Gastroesophageal sphincter (tissue), 4 donors: ENCODE measurements at regions not wholly inside any gene's neighbourhood (a gene's known extent, or its start where the extent isn't known, plus 50 kb on each side); places are given as distances from the start of the nearest gene placed in this dataset.

Experiments used
- ATAC-seq: fragments of 150-250 bp; one replicate; pipeline ENCODE4 v1.9.1; 2016; ENCODE audit warnings: mild to moderate bottlenecking, moderate library complexity
- H3K27ac ChIP-seq, 4 donors: fragments of 200-600 bp; sonication (generic) in 3 of 4; 1 replicate in 3 of 4; 2 replicates in 1 of 4; pipeline ENCODE4 v1.5.1; 2016 to 2019
- H3K27me3 ChIP-seq: fragments of 200-600 bp; sonication (generic); one replicate; pipeline ENCODE4 v1.5.1; 2019
- H3K36me3 ChIP-seq, 2 donors: fragments of 200-600 bp; sonication (generic); one replicate each; pipeline ENCODE4 v1.5.1; 2019; ENCODE audit warnings: control low read depth in 1 of 2
- H3K4me1 ChIP-seq, 3 donors: fragments of 200-600 bp; sonication (generic); 1 replicate in 2 of 3; 2 replicates in 1 of 3; pipeline ENCODE4 v1.5.1; 2016 to 2019; ENCODE audit warnings: control low read depth in 2 of 3
- H3K4me3 ChIP-seq, 2 donors: fragments of 200-600 bp; sonication (generic); one replicate each; pipeline ENCODE4 v1.5.1; 2019; ENCODE audit warnings: mild to moderate bottlenecking in 1 of 2, moderate library complexity in 1 of 2
- H3K9me3 ChIP-seq, 3 donors: fragments of 200-600 bp; sonication (generic); one replicate each; pipeline ENCODE4 v1.5.1; 2017 to 2019; ENCODE audit warnings: control low read depth in 2 of 3
- EP300 ChIP-seq: sonication (generic); formaldehyde crosslinking; IDR thresholded peaks from one replicate; pipeline ENCODE4 v1.6.1; 2017; ENCODE audit warnings: antibody characterized with exemption, mild to moderate bottlenecking
- POLR2A ChIP-seq, 2 donors: fragments of 450-650 bp; IDR thresholded peaks; one replicate each; pipeline ENCODE4 v1.6.1; 2017; ENCODE audit warnings: antibody characterized with exemption in 2 of 2, mild to moderate bottlenecking in 2 of 2, moderate library complexity in 1 of 2
- POLR2AphosphoS5 ChIP-seq: sonication (generic); formaldehyde crosslinking; IDR thresholded peaks from one replicate; pipeline ENCODE4 v1.6.1; 2017; ENCODE audit warnings: antibody characterized with exemption
- WGBS, 2 donors: methylation state at CpG; one replicate each; pipeline ENCODE4 v1.1.5; 2018; ENCODE audit warnings: low coverage in 1 of 2; 5-methylcytosine and 5-hydroxymethylcytosine counted together
- TF ChIP-seq, protein P1 (sequence below), 4 experiments: fragments of 200-600 bp in 2 of 4; fragments of 450-650 bp in 2 of 4; sonication (generic) in 1 of 4; IDR thresholded peaks; one replicate each; pipeline ENCODE4 v1.5.1; 2017 to 2019; ENCODE audit warnings: antibody characterized with exemption in 4 of 4, mild to moderate bottlenecking in 2 of 4, moderate library complexity in 2 of 4

DNA sequence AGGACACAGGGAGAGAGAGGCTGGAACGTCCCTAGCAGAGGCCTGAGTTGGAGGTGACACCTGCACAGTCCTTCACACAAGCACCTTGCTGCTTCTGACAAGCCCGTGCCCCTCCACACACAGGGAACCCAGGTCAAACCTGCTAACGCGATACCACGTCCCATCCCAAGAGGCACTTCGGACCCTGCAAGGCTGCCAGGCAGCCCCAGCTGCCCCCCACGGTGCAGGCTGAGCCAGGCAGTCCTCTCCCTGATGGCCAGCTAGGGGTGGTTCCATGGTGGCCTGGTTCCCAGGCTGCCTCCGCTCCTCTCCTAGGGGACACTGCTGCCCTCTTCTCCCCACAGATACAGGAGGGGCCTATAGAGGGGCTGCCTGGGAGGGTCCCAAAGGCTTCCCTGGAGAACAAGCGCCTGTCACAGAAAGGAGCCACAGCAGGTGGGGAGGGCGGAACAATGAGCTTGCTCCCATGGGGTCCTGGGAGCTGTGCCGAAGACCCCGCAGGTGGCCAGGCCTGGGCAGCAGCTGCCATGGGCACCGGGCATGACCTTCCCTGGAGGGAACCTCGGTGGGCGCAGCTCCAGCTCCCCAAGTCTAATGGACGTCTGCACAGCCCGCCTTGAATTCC lies 434.2 kb upstream of the MYT1L start:
- no peak for ATAC-seq
- Histone ChIP-seq H3K27ac (no peak overlapping the region), H3K9me3 (peaks cover 0 to 11% (median 0%) of the 10 kb centered on the region in 3 donors), H3K4me3 (no peak overlapping the region), H3K4me1 (peaks cover 0 to 36% (median 8%) of the 10 kb centered on the region in 3 donors), H3K27me3 (no peaks in the 10 kb centered on the region), H3K36me3 (no peaks in the 10 kb centered on the region)
- WGBS, 2 donors = 50% methylated on average over 2 of the region's 17 CpGs; no CpG with 5 or more reads in 1 of the 2 donors
- TF ChIP-seq EP300 = no peak

DNA sequence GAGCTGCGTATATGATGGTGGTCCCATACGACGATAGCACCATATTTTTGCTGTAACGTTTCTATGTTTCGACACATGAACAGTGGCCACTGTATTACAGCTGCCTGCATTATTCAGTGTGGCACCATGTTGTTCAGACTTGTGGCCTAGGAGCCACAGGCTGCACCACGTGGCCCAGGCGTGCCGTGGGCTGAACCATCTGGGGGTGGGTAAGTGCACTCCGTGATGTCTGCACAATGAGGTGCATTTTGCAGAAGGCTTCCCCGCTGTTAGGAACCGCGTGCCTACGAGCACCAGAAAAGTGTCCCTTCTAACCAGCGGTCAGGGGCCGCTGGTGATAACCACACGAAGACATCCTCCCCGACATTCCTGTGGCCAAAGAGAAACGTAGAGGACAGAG lies 433.7 kb upstream of the MYT1L start:
- peaks cover 0 to 31% (median 5%) of the 10 kb centered on the region in 3 donors for H3K4me1 ChIP-seq
- H3K36me3 ChIP-seq = no peaks in the 10 kb centered on the region
- no peaks in the 10 kb centered on the region for H3K27me3 ChIP-seq
- peaks cover 0 to 13% (median 0%) of the 10 kb centered on the region in 3 donors for H3K9me3 ChIP-seq
- no peak overlapping the region for H3K4me3 ChIP-seq
- no peak for ATAC-seq
- no peak overlapping the region for H3K27ac ChIP-seq
- TF ChIP-seq, protein P1, sequence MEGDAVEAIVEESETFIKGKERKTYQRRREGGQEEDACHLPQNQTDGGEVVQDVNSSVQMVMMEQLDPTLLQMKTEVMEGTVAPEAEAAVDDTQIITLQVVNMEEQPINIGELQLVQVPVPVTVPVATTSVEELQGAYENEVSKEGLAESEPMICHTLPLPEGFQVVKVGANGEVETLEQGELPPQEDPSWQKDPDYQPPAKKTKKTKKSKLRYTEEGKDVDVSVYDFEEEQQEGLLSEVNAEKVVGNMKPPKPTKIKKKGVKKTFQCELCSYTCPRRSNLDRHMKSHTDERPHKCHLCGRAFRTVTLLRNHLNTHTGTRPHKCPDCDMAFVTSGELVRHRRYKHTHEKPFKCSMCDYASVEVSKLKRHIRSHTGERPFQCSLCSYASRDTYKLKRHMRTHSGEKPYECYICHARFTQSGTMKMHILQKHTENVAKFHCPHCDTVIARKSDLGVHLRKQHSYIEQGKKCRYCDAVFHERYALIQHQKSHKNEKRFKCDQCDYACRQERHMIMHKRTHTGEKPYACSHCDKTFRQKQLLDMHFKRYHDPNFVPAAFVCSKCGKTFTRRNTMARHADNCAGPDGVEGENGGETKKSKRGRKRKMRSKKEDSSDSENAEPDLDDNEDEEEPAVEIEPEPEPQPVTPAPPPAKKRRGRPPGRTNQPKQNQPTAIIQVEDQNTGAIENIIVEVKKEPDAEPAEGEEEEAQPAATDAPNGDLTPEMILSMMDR (IDR thresholded peaks at IDR 0.05) = no peak
- TF ChIP-seq POLR2AphosphoS5 = no peak
- no peak for TF ChIP-seq POLR2A (IDR thresholded peaks at IDR 0.05)
- TF ChIP-seq EP300 = no peak
- WGBS, 2 donors = 87 to 92% methylated on average over 9 to 17 of the region's 18 CpGs

DNA sequence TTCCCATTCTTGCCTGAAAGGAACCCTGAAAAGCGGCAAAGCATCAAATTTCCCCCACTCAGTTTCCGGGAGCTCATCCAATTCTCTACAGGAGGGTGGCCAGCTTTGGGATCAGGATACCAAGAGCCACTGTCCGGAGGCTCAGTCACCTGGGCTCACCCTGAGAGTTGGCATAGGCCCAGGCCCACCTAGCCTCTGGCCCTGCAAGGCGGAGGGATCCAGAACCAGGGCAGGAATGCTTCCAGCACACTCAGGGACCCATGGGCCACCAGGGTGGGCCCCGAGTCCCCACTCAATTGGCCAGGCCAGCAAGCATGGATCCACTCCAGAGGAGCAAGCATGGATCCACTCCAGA lies 432.9 kb upstream of the MYT1L start:
- Histone ChIP-seq H3K4me3 (no peak overlapping the region), H3K36me3 (no peaks in the 10 kb centered on the region), H3K27ac (no peak overlapping the region), H3K4me1 (peaks cover 0 to 23% (median 0%) of the 10 kb centered on the region in 3 donors), H3K9me3 (peaks cover 0 to 13% (median 0%) of the 10 kb centered on the region in 3 donors), H3K27me3 (no peaks in the 10 kb centered on the region)
- TF ChIP-seq EP300 = no peak
- TF ChIP-seq, protein P1 (IDR thresholded peaks at IDR 0.05) = no peak
- TF ChIP-seq POLR2AphosphoS5 = no peak
- no peak for TF ChIP-seq POLR2A (IDR thresholded peaks at IDR 0.05)
- ATAC-seq = no peak
- WGBS, 2 donors = 20 to 40% methylated on average over 1 to 2 of the region's 5 CpGs

DNA sequence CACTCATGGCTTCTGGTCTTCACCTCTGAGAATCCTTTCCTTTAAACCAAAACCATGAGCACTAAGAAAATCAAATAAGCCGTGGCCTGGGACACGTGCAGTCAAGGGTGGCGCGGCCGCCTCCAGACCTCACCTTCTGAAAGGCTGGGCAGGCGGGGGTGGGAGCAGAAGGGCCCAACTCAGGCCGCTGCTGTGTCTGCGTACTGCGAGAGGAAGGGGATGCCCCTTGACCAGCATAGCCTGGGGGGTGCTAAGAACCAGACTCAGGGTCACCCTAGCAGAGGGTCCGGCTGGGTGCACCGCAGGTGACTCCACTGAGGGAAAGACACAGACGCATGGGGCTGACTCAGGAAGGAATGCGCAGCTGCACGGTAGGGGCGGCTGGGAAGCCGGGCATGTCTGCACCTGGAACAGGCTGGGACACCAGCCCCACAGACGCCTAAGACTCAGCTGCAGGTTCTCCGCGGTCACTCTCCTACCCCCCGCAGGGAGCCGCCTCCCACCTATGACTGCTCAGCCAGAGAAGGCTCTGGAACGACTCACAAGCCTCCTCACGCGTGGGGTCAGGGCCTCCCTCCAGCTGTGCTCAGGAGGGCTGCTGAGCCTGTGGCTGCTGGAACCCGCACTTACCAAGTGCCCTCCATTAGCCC lies 432.4 kb upstream of the MYT1L start:
- WGBS, 2 donors = 72% methylated on average over 11 of the region's 25 CpGs; no CpG with 5 or more reads in 1 of the 2 donors
- no peak overlapping the region for H3K4me3 ChIP-seq
- H3K27ac ChIP-seq = no peak overlapping the region
- no peaks in the 10 kb centered on the region for H3K27me3 ChIP-seq
- no peak for ATAC-seq
- H3K9me3 ChIP-seq = peaks cover 0 to 13% (median 0%) of the 10 kb centered on the region in 3 donors
- TF ChIP-seq POLR2AphosphoS5 = no peak
- TF ChIP-seq, protein P1 (IDR thresholded peaks at IDR 0.05) = no peak
- TF ChIP-seq EP300 = no peak
- TF ChIP-seq POLR2A (IDR thresholded peaks at IDR 0.05) = no peak
- H3K4me1 ChIP-seq = peaks cover 0 to 23% (median 0%) of the 10 kb centered on the region in 3 donors
- no peaks in the 10 kb centered on the region for H3K36me3 ChIP-seq

DNA sequence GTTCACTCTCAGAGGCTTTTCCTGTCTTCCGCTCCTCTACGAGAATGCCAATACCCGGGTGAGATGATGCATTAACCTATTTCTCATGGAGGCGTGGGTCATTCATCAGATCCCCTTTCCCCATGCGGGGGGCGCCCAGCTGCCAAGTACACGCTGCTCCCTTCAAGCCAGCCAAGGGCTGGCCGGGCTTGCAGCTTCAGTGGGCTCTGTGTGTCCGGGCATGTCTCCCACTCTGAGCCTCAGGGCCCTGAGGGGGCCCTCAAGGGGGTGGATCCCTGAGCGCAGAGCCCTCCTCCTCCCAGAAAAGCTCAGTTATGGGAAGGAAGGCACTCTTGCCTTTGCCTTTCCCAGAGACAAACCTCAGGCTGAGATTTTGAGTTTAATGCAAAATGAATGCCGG lies 431.8 kb upstream of the MYT1L start:
- Histone ChIP-seq H3K4me3 (no peak overlapping the region), H3K9me3 (peaks cover 0 to 13% (median 0%) of the 10 kb centered on the region in 3 donors), H3K27me3 (no peaks in the 10 kb centered on the region), H3K36me3 (no peaks in the 10 kb centered on the region), H3K4me1 (peaks cover 0 to 23% (median 0%) of the 10 kb centered on the region in 3 donors), H3K27ac (no peak overlapping the region)
- ATAC-seq = no peak
- WGBS, 2 donors = 89% methylated on average over 3 of the region's 11 CpGs; no CpG with 5 or more reads in 1 of the 2 donors
- TF ChIP-seq POLR2A (IDR thresholded peaks at IDR 0.05) (no peak), POLR2AphosphoS5 (no peak), EP300 (no peak)
- TF ChIP-seq, protein P1 (IDR thresholded peaks at IDR 0.05) = no peak
